ENCODE measurements at regions not wholly inside any gene's neighbourhood (a gene's known extent, or its start where the extent isn't known, plus 50 kb on each side); places are given as distances from the start of the nearest gene placed in this dataset.

- CTCF ChIA-PET: interaction anchor here (0.5 kb wide), 1 partner anchor 217 kb away, joined by 4 read pairs; no protein-coding TSS in a partner anchor
- Histone ChIP-seq H3K9me3 (ENCODE audit: control insufficient read depth in 1 of 2, insufficient read depth in 1 of 2, low read length in 2 of 2) (no peaks in the 10 kb centered on the region), H3K27ac (ENCODE audit: low read depth in 1 of 2, low read length in 2 of 2) (no peak overlapping the region), H3K36me3 (ENCODE audit: insufficient read depth, low read length) (no peaks in the 10 kb centered on the region), H3K4me1 (ENCODE audit: insufficient read depth, low read length) (no peaks in the 10 kb centered on the region), H3K4me3 (ENCODE audit: low read length) (no peak overlapping the region), H3K27me3 (ENCODE audit: control insufficient read depth in 1 of 2, insufficient read depth in 2 of 2, low read length in 2 of 2) (peaks cover 2 to 3% of the 10 kb centered on the region in 2 experiments)
- no peak for DNase-seq
- POLR2A ChIA-PET: no interaction called here
- Mint-ChIP-seq H3K36me3 (ENCODE audit: low read depth) (no peaks in the 10 kb centered on the region), H3K27ac (no peak overlapping the region), H3K4me3 (no peak overlapping the region), H3K27me3 (peaks cover 8% of the 10 kb centered on the region), H3K9me3 (no peaks in the 10 kb centered on the region), H3K4me1 (ENCODE audit: low read depth) (no peaks in the 10 kb centered on the region)
- TF ChIP-seq, protein P1, sequence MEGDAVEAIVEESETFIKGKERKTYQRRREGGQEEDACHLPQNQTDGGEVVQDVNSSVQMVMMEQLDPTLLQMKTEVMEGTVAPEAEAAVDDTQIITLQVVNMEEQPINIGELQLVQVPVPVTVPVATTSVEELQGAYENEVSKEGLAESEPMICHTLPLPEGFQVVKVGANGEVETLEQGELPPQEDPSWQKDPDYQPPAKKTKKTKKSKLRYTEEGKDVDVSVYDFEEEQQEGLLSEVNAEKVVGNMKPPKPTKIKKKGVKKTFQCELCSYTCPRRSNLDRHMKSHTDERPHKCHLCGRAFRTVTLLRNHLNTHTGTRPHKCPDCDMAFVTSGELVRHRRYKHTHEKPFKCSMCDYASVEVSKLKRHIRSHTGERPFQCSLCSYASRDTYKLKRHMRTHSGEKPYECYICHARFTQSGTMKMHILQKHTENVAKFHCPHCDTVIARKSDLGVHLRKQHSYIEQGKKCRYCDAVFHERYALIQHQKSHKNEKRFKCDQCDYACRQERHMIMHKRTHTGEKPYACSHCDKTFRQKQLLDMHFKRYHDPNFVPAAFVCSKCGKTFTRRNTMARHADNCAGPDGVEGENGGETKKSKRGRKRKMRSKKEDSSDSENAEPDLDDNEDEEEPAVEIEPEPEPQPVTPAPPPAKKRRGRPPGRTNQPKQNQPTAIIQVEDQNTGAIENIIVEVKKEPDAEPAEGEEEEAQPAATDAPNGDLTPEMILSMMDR (IDR thresholded peaks at IDR 0.05): no peak
- no peak for ATAC-seq (ENCODE audit: poor library complexity)
- intact Hi-C loops (cut with DNase I, micrococcal nuclease): no loop called here
Observed at GRCh38 chr5:109604758-109605157, 85.0 kb upstream of the MAN2A1 start.

- TF ChIP-seq, protein P1 (IDR thresholded peaks at IDR 0.05): no peak
- no peak overlapping the region for H3K4me3 ChIP-seq (ENCODE audit: low read length)
- Mint-ChIP-seq H3K9me3 (no peaks in the 10 kb centered on the region), H3K27me3 (peaks cover 8% of the 10 kb centered on the region), H3K4me3 (no peak overlapping the region), H3K4me1 (ENCODE audit: low read depth) (no peaks in the 10 kb centered on the region), H3K36me3 (ENCODE audit: low read depth) (no peaks in the 10 kb centered on the region), H3K27ac (no peak overlapping the region)
- intact Hi-C loops (cut with DNase I, micrococcal nuclease): no loop called here
- CTCF ChIA-PET: no interaction called here
- POLR2A ChIA-PET: no interaction called here
- H3K4me1 ChIP-seq (ENCODE audit: insufficient read depth, low read length): no peaks in the 10 kb centered on the region
- H3K27me3 ChIP-seq (ENCODE audit: control insufficient read depth in 1 of 2, insufficient read depth in 2 of 2, low read length in 2 of 2): peaks cover 2 to 3% of the 10 kb centered on the region in 2 experiments
- no peaks in the 10 kb centered on the region for H3K9me3 ChIP-seq (ENCODE audit: control insufficient read depth in 1 of 2, insufficient read depth in 1 of 2, low read length in 2 of 2)
- H3K36me3 ChIP-seq (ENCODE audit: insufficient read depth, low read length): no peaks in the 10 kb centered on the region
- ATAC-seq (ENCODE audit: poor library complexity) (no peak), DNase-seq (no peak)
- no peak overlapping the region for H3K27ac ChIP-seq (ENCODE audit: low read depth in 1 of 2, low read length in 2 of 2)
Observed at GRCh38 chr5:109601736-109602135, 88.0 kb upstream of the MAN2A1 start.

DNA sequence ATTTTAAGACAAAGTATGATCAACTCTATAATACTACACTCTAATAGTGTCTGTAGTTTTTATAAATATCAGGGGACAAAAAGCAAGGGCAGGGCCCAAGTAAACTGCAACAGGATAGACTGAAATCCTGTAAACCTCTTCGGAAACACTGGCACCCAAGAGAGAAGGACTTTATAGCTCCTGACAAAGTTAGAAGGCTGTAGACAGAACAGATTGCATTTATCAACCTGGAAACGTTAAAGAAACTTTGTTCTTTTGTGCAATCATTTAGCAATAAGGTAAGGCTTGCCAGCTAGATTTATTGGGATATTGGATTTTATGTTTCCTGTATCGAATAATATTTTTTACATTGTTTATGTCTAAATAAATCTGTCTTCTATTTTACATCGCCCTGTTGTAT lies 91.8 kb upstream of the MAN2A1 start:
- DNase-seq (no peak), ATAC-seq (ENCODE audit: poor library complexity) (no peak)
- H3K9me3 ChIP-seq (ENCODE audit: control insufficient read depth in 1 of 2, insufficient read depth in 1 of 2, low read length in 2 of 2): no peaks in the 10 kb centered on the region
- Mint-ChIP-seq H3K4me1 (ENCODE audit: low read depth) (peaks cover 10% of the 10 kb centered on the region), H3K9me3 (no peaks in the 10 kb centered on the region), H3K27ac (no peak overlapping the region), H3K36me3 (ENCODE audit: low read depth) (no peaks in the 10 kb centered on the region), H3K4me3 (no peak overlapping the region), H3K27me3 (peaks cover 8% of the 10 kb centered on the region)
- POLR2A ChIA-PET: no interaction called here
- intact Hi-C loops (cut with DNase I, micrococcal nuclease): no loop called here
- H3K27me3 ChIP-seq (ENCODE audit: control insufficient read depth in 1 of 2, insufficient read depth in 2 of 2, low read length in 2 of 2): peaks cover 0 to 2% of the 10 kb centered on the region in 2 experiments
- TF ChIP-seq, protein P1 (IDR thresholded peaks at IDR 0.05): no peak
- H3K4me1 ChIP-seq (ENCODE audit: insufficient read depth, low read length): no peaks in the 10 kb centered on the region
- CTCF ChIA-PET: no interaction called here
- H3K36me3 ChIP-seq (ENCODE audit: insufficient read depth, low read length): no peaks in the 10 kb centered on the region
- H3K4me3 ChIP-seq (ENCODE audit: low read length): no peak overlapping the region
- no peak overlapping the region for H3K27ac ChIP-seq (ENCODE audit: low read depth in 1 of 2, low read length in 2 of 2)
